Body of pancreas (tissue), 4 donors: ENCODE measurements at regions not wholly inside any gene's neighbourhood (a gene's known extent, or its start where the extent isn't known, plus 50 kb on each side); places are given as distances from the start of the nearest gene placed in this dataset.

Experiments used
- ATAC-seq: fragments of 150-250 bp; one replicate; pipeline ENCODE4 v1.9.1; 2016
- DNase-seq, 4 donors: peaks; one replicate each; pipeline ENCODE4 v3.0.0-alpha.2; 2019
- H3K27ac ChIP-seq, 4 donors: fragments of 200-600 bp; sonication (generic); 1 replicate in 3 of 4; 2 replicates in 1 of 4; pipeline versions ENCODE4 v1.5.1 to v1.6.1; 2016 to 2019; ENCODE audit warnings: mild to moderate bottlenecking in 1 of 4, mixed read lengths in 1 of 4, moderate library complexity in 1 of 4
- H3K27me3 ChIP-seq, 2 donors: fragments of 200-600 bp; sonication (generic); one replicate each; pipeline ENCODE4 v1.6.0; 2016; ENCODE audit warnings: mild to moderate bottlenecking in 1 of 2
- H3K36me3 ChIP-seq, 2 donors: fragments of 200-600 bp; sonication (generic); replicated peaks in 1 of 2; 2 replicates each; pipeline ENCODE4 v1.5.1; 2016; ENCODE audit warnings: low read depth in 2 of 2; ENCODE audit not compliant: insufficient read depth in 1 of 2
- H3K4me1 ChIP-seq: fragments of 200-600 bp; sonication (generic); one replicate; pipeline ENCODE4 v1.6.0; 2016
- H3K4me3 ChIP-seq, 2 donors: fragments of 200-600 bp; sonication (generic); 1 replicate in 1 of 2; 2 replicates in 1 of 2; pipeline ENCODE4 v1.5.1; 2016 to 2019
- H3K9me3 ChIP-seq, 3 donors: fragments of 200-600 bp; sonication (generic); 1 replicate in 2 of 3; 2 replicates in 1 of 3; pipeline ENCODE4 v1.5.1; 2016
- POLR2A ChIP-seq, 3 donors: fragments of 450-650 bp; IDR thresholded peaks; one replicate each; pipeline ENCODE4 v1.6.1; 2016; ENCODE audit warnings: antibody characterized with exemption in 3 of 3, mild to moderate bottlenecking in 2 of 3
- WGBS, 2 donors: methylation state at CpG; one replicate each; pipeline ENCODE4 v1.1.5; 2017; 5-methylcytosine and 5-hydroxymethylcytosine counted together
- intact Hi-C: fragments of 100-400 bp; cut with DNase I; formaldehyde crosslinking; loops from one replicate; pipeline ENCODE4 v1.15.1; 2023
- TF ChIP-seq, protein P1 (sequence below), 7 experiments: fragments of 450-650 bp in 4 of 7; fragments of 200-600 bp in 3 of 7; sonication (generic) in 3 of 7; IDR thresholded peaks; one replicate each; pipeline ENCODE4 v1.5.1; 2016 to 2019; ENCODE audit warnings: antibody characterized with exemption in 7 of 7

DNA sequence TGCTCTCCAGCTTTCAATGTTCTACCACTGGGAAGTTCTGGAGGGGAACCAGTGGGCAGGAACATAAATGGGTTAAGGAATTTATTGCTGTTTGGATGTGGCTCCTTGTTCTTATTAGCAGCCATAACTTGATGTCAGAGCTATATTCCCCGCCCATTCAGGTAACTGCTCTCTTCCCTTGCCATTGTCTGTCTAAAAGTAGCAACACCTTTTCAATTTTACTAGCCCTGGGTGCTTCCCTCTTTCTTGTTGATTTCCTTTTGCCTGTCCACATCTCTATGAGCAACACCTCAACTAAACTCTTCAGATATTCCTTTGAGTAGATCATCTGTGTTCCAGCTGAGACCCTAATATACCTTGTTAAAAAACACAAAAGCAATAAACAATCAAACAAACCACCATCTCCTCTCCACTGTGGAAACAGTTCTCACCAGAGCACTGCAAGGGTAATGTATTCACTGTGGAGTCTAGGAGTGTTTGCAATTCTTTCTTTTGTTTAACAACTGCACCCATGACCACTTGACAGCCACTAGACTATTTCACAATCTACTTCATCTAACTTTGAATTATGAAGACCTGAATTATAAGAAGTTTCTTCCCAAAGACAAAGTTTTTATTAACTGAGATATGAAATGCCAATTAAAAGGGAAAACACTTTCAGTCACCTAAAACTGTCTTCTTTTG is 436.7 kb downstream of the IPMK start:
- no peak overlapping the region for H3K27ac ChIP-seq
- no peaks in the 10 kb centered on the region for H3K36me3 ChIP-seq
- H3K9me3 ChIP-seq = no peaks in the 10 kb centered on the region
- intact Hi-C loops = no loop called here
- ATAC-seq = no peak
- H3K4me1 ChIP-seq = no peaks in the 10 kb centered on the region
- WGBS, 2 donors = 78 to 86% methylated on average over 1 of the region's 1 CpG
- no peak for DNase-seq
- no peak for TF ChIP-seq POLR2A (IDR thresholded peaks at IDR 0.05)
- TF ChIP-seq, protein P1, sequence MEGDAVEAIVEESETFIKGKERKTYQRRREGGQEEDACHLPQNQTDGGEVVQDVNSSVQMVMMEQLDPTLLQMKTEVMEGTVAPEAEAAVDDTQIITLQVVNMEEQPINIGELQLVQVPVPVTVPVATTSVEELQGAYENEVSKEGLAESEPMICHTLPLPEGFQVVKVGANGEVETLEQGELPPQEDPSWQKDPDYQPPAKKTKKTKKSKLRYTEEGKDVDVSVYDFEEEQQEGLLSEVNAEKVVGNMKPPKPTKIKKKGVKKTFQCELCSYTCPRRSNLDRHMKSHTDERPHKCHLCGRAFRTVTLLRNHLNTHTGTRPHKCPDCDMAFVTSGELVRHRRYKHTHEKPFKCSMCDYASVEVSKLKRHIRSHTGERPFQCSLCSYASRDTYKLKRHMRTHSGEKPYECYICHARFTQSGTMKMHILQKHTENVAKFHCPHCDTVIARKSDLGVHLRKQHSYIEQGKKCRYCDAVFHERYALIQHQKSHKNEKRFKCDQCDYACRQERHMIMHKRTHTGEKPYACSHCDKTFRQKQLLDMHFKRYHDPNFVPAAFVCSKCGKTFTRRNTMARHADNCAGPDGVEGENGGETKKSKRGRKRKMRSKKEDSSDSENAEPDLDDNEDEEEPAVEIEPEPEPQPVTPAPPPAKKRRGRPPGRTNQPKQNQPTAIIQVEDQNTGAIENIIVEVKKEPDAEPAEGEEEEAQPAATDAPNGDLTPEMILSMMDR (IDR thresholded peaks at IDR 0.05) = no peak
- H3K4me3 ChIP-seq = no peak overlapping the region
- no peaks in the 10 kb centered on the region for H3K27me3 ChIP-seq

GRCh38 chr10:57825015-57825414 is 442.7 kb downstream of the IPMK start:
- no peak for DNase-seq
- Histone ChIP-seq H3K36me3 (no peaks in the 10 kb centered on the region), H3K4me1 (no peaks in the 10 kb centered on the region), H3K4me3 (no peak overlapping the region), H3K9me3 (no peaks in the 10 kb centered on the region), H3K27me3 (no peaks in the 10 kb centered on the region), H3K27ac (no peak overlapping the region)
- no peak for ATAC-seq
- intact Hi-C loops = no loop called here
- TF ChIP-seq POLR2A (IDR thresholded peaks at IDR 0.05) = no peak
- TF ChIP-seq, protein P1 (IDR thresholded peaks at IDR 0.05) = no peak

GRCh38 chr10:57823398-57823797 is 444.3 kb downstream of the IPMK start:
- Histone ChIP-seq H3K27me3 (no peaks in the 10 kb centered on the region), H3K9me3 (no peaks in the 10 kb centered on the region), H3K27ac (no peak overlapping the region), H3K4me1 (no peaks in the 10 kb centered on the region), H3K4me3 (no peak overlapping the region), H3K36me3 (no peaks in the 10 kb centered on the region)
- intact Hi-C loops = no loop called here
- ATAC-seq = no peak
- WGBS, 2 donors = 52 to 86% methylated on average over 2 of the region's 2 CpGs
- no peak for TF ChIP-seq POLR2A (IDR thresholded peaks at IDR 0.05)
- TF ChIP-seq, protein P1 (IDR thresholded peaks at IDR 0.05) = no peak
- no peak for DNase-seq

DNA sequence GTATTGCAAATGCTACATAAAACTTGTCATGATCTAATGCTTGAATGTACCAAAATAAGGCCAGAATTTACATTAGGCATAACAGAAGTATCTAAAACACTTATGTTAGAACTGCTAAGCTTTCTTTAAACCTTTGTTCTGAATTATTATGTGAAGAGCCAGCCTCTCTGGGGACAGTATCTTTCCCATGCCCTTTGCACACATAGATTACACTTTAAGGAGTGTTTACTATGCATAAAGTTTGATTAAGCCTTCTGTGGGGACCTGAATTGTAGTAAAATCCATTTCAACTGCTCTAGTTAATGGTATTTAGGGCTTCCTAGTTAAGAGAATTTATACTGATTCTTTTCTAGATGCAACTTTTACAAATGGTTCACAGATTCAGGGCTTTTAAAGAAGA is 444.7 kb downstream of the IPMK start:
- TF ChIP-seq, protein P1 (IDR thresholded peaks at IDR 0.05) = no peak
- no peak for TF ChIP-seq POLR2A (IDR thresholded peaks at IDR 0.05)
- Histone ChIP-seq H3K36me3 (no peaks in the 10 kb centered on the region), H3K4me1 (no peaks in the 10 kb centered on the region), H3K9me3 (no peaks in the 10 kb centered on the region), H3K4me3 (no peak overlapping the region), H3K27ac (no peak overlapping the region), H3K27me3 (no peaks in the 10 kb centered on the region)
- intact Hi-C loops = no loop called here
- no peak for ATAC-seq
- DNase-seq = no peak

DNA sequence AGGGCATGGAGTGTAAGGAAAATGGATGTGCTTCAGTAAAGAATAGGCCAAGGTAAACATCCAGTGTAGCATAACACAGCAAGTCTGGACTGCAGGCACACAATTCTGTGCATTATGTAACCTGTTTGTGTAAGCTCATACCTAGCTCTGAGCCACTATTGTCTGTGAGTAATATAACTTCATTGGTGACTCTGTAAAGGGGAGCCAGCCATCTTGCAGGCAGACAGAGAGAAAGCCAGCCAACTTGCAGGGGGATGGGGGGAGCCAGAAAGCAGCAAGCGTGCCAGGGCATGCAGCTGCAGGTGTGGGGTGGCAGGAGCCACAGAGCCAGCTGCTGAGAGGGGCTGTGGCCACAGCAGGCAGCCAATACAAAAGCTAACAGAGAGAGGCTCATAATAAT is 449.2 kb downstream of the IPMK start:
- intact Hi-C loops = no loop called here
- DNase-seq = no peak
- H3K4me1 ChIP-seq = no peaks in the 10 kb centered on the region
- ATAC-seq = no peak
- no peak overlapping the region for H3K27ac ChIP-seq
- 78 to 92% methylated on average over 1 of the region's 1 CpG for WGBS, 2 donors
- no peaks in the 10 kb centered on the region for H3K27me3 ChIP-seq
- TF ChIP-seq, protein P1 (IDR thresholded peaks at IDR 0.05) = no peak
- TF ChIP-seq POLR2A (IDR thresholded peaks at IDR 0.05) = no peak
- no peaks in the 10 kb centered on the region for H3K36me3 ChIP-seq
- H3K4me3 ChIP-seq = no peak overlapping the region
- H3K9me3 ChIP-seq = no peaks in the 10 kb centered on the region
